Kasumi-1 (cell line): ENCODE measurements at regions not wholly inside any gene's neighbourhood (a gene's known extent, or its start where the extent isn't known, plus 50 kb on each side); places are given as distances from the start of the nearest gene placed in this dataset.

Source experiments
- DNase-seq, 2 experiments: peaks; one replicate each; lab custom pipeline; 2025; lab: John Stamatoyannopoulos, UW

DNA sequence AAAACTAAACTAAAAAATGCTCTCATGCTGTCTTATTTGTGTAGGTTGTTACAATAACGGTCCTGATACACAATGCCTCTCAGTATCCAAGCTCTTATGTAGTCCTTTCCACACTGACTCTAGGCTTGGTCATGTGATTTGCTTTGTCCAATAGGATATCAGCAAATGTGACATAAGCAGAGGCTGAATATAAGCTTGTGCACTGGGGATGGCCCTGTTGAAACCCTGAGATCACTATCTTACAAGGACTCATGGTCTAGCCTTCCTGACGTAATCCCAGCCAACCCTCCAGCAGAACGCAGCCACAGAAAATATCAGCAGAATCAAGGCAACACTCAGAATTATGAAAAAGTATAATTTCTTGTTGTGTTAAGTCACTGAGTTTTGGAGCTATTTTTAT is 145.1 kb upstream of the CCN2 start:
- no peak for DNase-seq

DNA sequence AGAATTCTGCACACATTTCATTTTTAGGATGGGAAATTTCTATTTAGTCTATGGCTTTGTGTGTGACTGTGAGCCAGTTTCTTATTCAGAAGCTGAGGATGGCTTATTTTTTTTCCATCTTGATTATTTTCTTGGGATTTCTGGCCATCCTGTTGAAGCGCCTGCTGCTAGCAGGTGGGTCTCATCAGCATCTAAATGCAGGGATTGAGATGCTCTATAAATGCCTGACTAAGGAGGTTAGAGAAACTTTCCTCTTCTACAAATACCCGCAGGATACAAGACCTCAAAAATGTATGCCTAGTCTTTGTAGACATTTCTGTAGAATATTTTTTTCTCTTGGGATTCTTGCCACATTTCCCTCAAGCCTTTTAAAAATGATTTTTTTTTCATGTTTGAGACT is 138.0 kb upstream of the CCN2 start:
- no peak for DNase-seq

DNA sequence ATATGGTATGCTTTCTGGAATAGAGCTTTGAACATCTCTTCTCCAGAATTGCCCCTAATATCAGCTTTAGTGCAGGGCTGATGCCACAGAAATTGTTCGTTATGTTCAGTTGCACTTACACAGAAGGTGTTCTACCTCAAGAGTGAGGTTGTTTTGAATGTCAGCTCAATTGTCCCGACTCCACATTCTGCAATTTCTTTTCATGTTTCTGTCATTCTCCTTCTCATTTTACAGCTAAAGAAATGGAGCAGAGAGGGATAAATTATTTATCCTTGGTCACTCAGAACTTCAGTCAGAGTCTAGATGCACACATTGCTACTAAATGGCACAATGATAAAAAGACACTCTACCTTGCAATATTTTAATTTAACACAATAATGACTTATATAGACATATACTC is 137.0 kb upstream of the CCN2 start:
- no peak for DNase-seq

DNA sequence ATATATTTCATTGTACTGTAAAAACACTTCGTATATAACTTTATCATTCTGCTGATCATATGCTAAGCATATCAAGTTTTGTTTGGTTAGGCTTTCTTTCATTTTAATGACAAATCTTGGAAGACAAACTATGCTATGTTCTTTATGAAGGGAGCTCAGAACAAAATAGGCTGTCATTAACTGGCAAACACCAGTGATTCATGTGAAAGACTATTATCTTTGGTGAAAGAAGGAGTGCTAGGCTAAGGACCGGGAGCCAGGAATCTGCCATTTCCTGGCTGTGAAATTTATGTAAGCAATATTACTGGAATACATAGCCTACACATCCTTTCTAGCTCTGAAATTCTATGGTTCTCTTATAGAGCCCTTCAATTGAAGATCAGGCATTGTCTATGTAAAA is 136.2 kb upstream of the CCN2 start:
- DNase-seq: no peak

DNA sequence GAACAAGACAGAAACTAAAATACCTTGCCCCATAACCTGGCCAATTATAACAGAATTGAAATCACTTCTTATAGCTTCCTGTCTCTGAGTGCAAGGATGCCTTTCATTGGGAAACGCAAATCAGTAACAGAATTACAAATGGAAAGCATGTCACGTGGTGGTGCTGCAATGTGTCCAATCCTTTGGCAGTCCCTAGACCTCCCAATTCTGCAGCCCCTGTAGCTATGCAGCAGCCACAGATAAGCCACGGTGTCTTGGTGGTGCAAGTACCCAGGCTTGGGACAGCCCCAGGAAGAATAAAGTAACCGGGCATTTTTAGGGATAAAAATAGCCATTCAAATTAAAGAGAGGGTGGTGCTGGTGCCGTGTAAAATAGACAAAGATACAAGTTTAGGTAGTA is 134.6 kb upstream of the CCN2 start:
- no peak for DNase-seq

DNA sequence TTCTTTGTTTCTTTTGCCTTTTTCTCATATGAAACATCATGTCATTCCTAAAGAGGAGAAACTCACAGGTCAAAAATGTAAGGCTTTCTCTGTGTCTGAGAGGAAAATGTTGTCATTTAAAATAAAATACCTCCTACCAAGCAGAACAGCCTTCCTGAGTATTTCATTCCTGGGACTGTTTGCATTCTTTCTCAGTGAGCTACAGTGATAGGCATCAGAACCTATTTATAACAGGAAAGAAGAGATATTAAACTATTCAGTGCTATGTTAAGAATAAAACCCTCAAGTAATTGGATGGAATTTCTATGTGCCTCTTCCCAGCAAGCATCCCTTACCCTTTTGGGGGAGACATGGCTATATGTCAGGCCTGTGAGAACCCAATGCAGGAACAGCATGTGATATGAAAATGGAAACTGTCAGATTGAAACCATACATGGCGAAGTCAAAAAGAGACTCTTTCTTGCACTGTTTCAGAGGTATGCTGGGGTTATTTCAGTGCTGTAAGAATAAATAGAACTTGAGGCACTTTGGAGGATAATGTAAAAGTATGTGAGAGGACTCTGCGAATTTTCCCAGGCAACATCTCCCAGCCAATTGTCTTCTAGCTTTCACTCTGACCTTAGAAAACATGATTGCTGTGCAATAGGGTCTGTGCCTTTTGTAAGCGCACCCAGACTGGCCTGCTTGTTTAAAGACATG is 133.8 kb upstream of the CCN2 start:
- DNase-seq: no peak

DNA sequence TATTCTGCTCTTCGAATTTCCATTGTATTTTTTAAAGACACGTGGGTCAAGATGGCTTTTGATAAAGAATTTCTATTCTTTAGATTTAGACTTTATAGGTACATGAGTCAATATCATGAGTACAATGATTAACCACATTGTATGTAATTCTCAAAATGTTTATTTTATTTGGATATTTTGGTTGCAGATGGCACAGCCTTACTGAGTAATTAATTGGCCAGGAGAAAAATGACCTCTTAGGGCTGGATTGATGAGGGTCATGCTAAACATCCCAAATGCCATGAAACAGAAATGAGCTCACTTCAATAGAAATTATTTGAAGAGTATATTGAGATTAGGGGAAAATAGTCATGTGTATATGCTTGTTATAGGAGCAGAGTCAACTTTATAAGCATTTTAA is 131.2 kb upstream of the CCN2 start:
- DNase-seq: no peak

DNA sequence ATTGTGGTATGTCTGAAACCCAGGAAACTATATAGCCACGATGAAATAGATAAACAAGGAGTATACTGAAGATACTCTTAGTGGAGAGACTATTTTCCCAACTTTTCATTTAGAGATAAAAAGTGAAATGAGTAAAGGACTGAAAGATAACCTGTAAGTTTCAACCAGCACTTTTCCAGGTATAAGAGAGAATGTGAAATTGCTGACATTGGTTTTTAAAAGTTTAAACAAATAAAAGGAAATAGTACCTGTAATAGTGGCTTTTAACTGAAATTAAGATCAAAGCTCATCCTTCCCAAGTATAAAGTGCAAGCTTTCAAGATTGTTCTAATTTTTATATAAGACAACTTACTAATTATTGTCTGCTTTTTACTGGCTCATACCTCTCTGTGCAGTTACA is 130.2 kb upstream of the CCN2 start:
- DNase-seq: no peak

DNA sequence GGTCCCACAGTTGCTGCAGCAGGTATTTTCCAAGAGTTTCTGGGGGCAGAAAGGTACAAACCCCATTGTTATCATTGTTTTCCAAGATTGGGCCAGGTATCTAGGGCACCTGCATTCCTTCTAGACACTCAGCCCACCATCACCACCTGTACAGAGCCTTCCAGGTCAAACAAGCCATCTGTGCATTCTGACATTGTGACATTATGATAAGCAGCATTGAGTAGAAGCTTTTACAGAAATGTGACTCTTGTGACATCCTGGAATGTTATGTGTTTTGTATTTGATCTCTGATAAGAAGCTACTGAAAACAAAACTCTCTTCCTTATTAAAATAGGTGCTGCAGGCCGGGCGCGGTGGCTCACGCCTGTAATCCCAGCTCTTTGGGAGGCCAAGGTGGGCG is 128.1 kb upstream of the CCN2 start:
- no peak for DNase-seq

DNA sequence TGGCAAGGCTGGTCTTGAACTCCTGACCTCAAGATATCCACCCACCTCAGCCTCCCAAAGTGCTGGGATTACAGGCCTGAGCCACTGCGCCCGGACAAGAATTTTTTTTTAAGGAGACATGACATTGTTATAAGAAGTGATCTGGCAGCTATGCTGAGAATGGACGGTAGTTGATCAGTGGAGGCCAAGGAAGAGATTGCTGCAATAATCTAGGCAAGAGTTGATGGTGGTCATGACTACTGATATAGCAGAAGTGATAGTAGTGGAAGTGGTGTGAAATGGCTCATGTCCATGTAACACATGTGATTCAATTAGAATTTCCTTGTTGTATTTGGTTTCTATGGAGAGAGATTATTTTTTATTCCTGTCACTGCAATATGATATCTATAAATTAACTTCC is 125.3 kb upstream of the CCN2 start:
- no peak for DNase-seq

DNA sequence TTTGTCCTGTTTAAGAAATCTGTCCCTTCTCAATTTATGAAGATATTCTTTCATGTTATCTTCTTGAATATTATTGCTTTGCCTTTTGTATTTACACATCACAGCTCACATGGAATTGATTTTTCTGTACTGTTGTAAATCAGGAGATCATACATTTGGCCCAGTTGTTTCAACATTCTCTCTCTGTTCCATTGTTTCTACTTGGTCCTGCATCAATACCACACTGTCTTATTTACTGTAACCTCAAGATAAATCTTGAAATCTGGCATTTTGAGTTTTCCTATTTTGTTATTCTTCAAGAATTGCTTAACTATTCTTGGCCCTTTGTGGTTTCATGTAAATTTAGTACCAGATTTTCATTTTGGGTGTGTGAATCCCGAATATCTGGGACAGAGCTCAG is 121.7 kb upstream of the CCN2 start:
- DNase-seq: no peak

DNA sequence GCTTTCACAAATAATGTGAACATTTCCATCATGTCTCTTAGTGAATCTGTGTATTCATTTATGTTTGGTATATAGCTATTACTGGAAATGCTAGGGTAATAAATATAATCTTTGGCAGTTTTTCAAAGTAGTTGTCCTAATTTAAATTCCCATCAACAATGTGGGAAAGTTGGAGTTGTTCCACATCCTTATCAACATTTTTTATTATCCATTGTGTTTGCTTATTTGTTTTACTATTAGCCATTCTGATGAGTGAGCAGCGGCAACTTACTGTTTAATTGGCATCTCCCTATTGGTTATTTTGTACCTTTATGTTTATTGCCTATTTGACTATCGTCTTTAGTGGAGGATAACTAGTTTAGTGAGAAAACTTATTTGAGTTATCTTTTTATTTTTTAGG is 121.1 kb upstream of the CCN2 start:
- no peak for DNase-seq

DNA sequence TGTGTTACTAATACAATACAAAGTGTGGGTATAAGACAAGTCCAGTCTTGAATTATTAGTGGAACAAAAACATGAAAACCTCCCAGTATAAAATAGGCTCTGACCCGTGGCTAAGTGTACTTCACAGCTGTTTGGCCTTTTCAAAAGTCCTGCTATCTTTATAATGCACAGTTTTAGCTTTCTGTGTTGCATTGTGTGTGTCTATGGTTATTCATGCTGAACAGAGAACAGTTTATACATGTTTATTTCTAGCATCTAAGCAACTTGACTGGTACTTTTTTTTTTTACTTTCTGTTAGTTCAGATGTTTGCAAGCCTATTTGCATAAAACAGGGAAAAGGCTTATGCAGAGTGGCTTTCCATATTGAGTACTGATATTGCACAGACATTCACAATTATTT is 119.2 kb upstream of the CCN2 start:
- DNase-seq: no peak

DNA sequence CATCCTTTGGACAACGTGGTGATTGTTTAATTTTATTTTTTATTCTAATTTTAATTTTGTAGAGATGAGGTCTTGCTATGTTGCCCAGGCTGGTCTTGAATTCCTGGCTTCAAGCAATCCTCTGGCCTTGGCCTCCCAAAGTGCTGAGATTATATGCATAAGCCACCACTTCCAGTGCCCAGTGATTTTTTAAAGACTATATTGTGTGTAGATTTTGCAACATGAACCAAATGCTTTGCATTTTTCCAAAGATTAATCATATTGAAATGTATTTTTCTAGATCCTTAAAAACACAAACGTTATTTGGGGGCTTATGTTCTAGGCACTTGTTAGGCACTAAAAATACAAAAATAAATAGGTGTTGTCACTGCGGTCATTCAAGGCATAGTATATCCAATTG is 117.6 kb upstream of the CCN2 start:
- DNase-seq: no peak

DNA sequence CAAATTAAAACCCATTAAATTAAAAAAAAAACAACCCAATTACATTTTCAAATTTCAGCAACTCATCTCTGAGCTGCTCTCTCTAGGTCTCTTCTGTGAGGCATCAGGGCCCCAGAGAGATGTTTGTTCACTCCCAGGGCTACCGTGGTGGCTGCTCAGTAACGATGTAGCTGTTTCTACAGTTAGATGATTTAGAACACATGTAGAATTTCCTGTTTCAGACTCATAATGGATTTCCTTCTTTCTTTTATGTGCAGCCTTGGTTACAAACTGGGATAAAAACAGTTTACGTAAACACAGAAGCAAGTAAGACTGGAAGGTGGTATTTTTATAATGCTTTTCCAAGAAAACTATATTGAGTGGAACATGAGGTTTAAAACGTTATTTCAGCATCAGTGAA is 116.1 kb upstream of the CCN2 start:
- no peak for DNase-seq

DNA sequence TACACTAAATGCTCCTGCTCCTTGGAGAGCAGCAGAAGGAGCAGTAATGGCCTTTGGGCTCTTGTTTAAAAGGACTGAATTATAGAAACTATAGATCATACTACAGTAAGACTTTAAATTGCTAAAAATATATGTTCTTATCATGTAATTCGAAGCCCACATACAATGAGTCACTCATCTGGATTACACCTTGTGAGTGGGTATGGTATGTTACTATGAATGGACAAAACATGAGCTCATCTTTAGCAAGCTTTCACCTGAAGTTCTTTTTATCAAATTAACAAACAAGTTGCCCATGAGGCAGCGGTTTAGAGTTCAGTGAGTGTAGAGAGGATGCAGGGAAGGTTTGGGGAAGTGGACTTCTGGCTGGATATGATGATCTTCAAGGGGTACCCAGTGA is 114.4 kb upstream of the CCN2 start:
- DNase-seq: no peak

DNA sequence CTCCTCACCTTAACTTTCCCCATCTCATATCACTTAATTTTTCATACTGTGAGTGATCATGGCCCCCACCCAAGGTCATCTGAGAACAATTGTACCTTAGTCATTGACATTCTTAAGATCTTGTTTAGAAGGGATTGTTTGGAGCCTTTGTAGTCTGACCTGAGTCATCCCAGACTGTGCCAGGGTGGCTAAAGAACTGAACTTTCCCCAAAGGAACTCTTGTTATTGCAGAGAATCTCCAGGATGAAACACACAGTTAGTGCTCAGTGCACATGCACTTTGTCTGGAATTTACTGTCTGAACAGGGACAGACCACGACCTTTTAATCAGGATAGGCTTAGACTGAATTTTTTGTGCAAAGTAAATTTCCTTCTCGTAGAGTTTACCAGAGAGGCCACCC is 112.6 kb upstream of the CCN2 start:
- DNase-seq: no peak

DNA sequence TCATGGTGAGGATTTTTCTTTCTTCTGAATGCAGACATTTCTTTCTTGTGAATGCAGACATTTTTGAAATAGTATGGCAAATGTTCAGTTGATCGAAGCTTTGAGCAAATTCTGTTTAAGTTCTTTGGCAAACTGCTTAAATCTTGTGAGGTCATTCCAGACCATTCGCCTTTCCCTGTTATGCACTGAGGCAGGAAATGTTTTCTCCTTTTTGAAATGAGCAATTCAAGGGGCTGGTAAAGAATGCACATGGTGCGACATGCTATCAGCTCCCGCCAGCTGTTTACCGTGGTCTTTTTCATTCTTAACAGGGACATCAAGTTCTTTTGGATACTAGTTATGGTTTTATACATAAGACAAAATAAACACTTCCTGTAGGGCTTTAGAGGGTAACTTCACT is 112.0 kb upstream of the CCN2 start:
- DNase-seq: no peak

DNA sequence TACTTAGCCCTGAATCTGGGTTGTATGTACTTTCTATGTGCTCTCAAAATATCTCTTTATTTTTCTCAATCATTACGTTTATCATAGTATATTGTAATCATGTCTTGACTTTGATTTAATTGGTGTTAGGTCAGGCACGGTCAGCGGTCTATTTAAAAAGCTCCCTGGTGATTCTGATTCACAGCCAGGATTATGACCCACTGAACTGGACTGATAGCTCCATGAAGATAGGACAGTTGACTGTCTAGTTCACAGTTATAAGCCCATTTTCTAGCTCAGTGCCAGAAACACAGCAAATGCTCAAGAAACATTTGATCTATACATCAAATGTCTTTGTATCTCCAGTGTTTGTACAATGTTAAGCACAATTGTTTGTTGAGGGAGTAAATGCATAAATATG is 111.5 kb upstream of the CCN2 start:
- no peak for DNase-seq

DNA sequence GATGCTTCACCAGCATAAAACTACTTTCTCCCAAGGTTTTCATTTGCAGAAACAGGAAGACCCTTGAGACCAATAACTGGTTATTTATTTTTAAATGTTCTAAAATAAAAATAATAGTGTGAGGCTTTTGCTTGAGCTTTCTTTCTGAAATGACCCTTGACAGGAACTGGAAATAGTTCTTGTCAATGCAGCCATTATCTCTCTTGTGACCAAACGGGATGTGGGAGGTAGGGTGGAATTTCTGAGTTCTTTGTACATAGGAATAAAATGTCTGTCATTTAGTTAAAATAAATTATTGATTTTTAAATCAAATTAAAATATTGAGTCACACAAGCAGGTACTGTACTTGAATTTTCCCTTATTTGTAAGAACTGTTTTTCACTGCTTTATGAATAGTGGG is 110.2 kb upstream of the CCN2 start:
- no peak for DNase-seq

DNA sequence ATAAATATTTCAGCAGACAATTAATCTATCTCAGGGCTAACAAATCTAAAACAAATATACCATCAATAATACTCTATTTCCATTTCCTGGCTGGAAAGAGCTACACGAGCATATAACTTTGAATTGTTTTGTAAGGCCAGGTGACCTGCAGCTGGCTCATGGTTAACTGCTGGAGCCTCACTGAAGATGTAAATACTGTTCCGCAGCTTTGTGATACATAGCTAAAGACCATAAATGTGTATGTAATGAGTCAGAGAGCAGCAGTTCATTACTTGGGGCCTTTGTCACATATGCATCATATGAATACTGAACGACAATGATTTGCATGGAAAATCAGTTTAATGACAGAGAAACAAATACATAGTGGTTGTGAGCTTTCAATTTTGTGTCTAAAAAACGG is 109.4 kb upstream of the CCN2 start:
- DNase-seq: no peak

DNA sequence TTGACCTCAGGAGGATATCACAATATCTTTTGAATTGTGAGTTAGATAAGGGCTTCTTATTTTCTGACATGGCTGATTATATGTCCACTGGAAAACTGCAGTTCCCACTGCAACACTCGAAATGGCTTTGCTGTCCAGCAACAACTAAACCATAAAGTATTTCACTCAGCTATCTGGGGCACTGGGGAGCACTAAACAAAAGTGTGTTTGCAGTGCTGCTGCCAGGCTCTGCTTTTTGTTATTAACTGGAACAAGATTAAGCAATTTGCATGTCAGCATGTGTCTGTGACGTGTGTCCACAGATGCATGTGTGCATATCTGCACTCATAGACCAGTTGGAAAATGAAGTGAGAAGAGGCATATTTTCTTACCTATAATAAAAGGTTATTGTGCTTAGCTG is 107.8 kb upstream of the CCN2 start:
- no peak for DNase-seq

DNA sequence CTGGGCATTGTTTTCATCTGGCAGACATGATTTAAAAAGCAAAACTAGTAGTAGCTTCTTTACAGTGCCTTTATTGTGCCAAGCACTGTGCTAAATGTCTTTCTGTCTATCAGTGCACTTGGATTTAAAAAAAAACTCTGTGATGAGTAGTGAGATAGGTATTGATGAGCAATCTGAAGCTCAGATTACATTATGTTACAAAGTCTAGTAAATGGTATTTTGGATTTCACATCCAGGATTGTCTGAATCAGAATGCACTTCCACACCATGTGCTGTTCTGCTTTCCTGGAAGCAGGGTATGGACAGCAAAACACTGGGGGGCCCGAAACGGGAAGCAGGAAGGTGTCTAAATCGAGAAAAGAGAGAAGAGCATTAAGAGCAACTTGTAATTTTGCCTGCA is 103.4 kb upstream of the CCN2 start:
- DNase-seq: no peak

DNA sequence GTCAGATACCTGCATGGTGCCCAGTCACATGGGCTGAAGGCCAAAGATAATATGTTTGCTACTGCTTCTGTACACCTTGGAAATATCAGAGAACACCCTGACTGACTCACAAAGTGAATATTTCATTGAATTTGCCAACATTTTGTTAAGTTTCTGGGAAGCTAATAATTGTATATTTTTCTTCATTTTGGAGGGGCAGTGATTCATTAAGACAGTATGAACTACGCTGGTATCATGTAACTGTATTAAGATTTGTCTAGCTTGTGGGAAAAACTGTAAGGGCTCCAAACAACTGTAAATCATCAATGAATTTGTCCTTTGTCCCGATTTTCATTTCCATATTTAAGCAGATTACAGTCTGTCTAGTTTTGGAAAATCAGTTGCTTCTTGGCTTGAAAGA is 102.3 kb upstream of the CCN2 start:
- DNase-seq: no peak

DNA sequence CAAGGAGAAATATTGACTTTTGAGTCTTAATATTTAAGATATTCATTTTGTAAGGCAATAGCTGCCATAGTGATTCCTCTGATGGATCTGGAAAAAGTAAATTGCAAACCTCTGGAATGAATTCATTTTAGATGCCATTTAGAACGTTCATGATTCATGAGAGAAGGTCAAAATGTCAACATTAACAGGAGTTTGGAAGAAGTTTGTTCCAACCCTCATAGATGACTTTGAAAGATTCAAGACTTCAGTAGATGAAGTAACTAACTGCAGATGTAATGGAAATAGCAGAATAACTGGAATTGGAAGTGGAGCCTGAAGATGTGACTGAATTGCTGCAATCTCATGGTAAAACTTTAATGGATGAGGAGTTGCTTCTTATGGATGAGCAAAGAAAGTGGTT is 100.9 kb upstream of the CCN2 start:
- no peak for DNase-seq
